ENCODE measurements at regions not wholly inside any gene's neighbourhood (a gene's known extent, or its start where the extent isn't known, plus 50 kb on each side); places are given as distances from the start of the nearest gene placed in this dataset.

- TF ChIP-seq RXRA (IDR thresholded peaks at IDR 0.05) (no peak), CTCF (IDR thresholded peaks at IDR 0.05; ENCODE audit: low read depth, low read length, missing input control) (no peak)
Observed at GRCh38 chr2:64850642-64851041, 138.6 kb upstream of the SLC1A4 start.

Measured in liver (tissue), 3 donors.